ENCODE measurements at regions not wholly inside any gene's neighbourhood (a gene's known extent, or its start where the extent isn't known, plus 50 kb on each side); places are given as distances from the start of the nearest gene placed in this dataset.

GRCh38 chr11:86737230-86737629, 63.1 kb upstream of the PRSS23 start:
- TF ChIP-seq CTCF (conservative IDR thresholded peaks at IDR 0.05) (no peak), EZH2 (IDR thresholded peaks at IDR 0.05; ENCODE audit: low read depth) (no peak)

All from PC-9 (cell line).